Right lobe of liver (tissue), 6 donors: ENCODE measurements at regions not wholly inside any gene's neighbourhood (a gene's known extent, or its start where the extent isn't known, plus 50 kb on each side); places are given as distances from the start of the nearest gene placed in this dataset.
A peak's percentile ranks its signal among the peaks of the same experiment; 100 is the strongest.

Experiments used
- ATAC-seq, 4 donors: fragments of 200-7000 bp; cut with Tn5 transposase; one replicate each; pipeline ENCODE4 v1.9.1; 2020; ENCODE audit warnings: mild to moderate bottlenecking in 4 of 4, moderate library complexity in 4 of 4
- DNase-seq, 3 donors: peaks; one replicate each; pipeline ENCODE4 v3.0.0-alpha.2; 2020
- H3K27ac ChIP-seq, 3 donors: fragments of 200-600 bp; one replicate each; pipeline ENCODE4 v1.8.0; 2022
- H3K27me3 ChIP-seq, 2 donors: fragments of 200-600 bp; one replicate each; pipeline ENCODE4 v1.8.0; 2022
- H3K36me3 ChIP-seq, 4 donors: fragments of 200-600 bp; sonication (generic) in 1 of 4; one replicate each; pipeline versions ENCODE4 v1.5.1 to v1.8.0; 2017 to 2022; ENCODE audit warnings: control low read depth in 1 of 4
- H3K4me1 ChIP-seq, 4 donors: fragments of 200-600 bp; sonication (generic) in 1 of 4; one replicate each; pipeline versions ENCODE4 v1.5.1 to v1.8.0; 2017 to 2022; ENCODE audit warnings: control low read depth in 1 of 4
- H3K4me3 ChIP-seq, 3 donors: fragments of 200-600 bp; one replicate each; pipeline ENCODE4 v1.8.0; 2022
- H3K9me3 ChIP-seq, 4 donors: fragments of 200-600 bp; sonication (generic) in 1 of 4; one replicate each; pipeline versions ENCODE4 v1.5.1 to v1.8.0; 2017 to 2022; ENCODE audit warnings: control low read depth in 1 of 4
- CTCF ChIP-seq, 4 donors: fragments of 200-600 bp in 3 of 4; fragments of 450-650 bp in 1 of 4; IDR thresholded peaks; one replicate each; pipeline versions ENCODE4 v1.5.1 to v1.8.0; 2016 to 2022; ENCODE audit warnings: antibody characterized with exemption in 4 of 4, mild to moderate bottlenecking in 2 of 4
- POLR2A ChIP-seq: fragments of 450-650 bp; IDR thresholded peaks from one replicate; pipeline ENCODE4 v1.6.1; 2017; ENCODE audit warnings: antibody characterized with exemption, mild to moderate bottlenecking
- WGBS: methylation state at CpG from one replicate; pipeline ENCODE4 v1.1.6; 2018; ENCODE audit warnings: low coverage, low lambda C conversion rate; ENCODE audit not compliant: insufficient coverage; ENCODE audit errors: missing lambda C conversion rate; 5-methylcytosine and 5-hydroxymethylcytosine counted together
- intact Hi-C, 2 donors: fragments of 100-400 bp; cut with DNase I; formaldehyde crosslinking; loops; one replicate each; pipeline versions ENCODE4 v1.11.2 to v1.14.1; 2022
- donor health status: DM: no; HTN: yes; CAD: no.
- donor health status: DM: no; HTN: no; CAD: no.
- donor health status: DM: no; HTN: no; CAD: no.
- donor health status: DM: no; HTN: yes; CAD: no.
- donor health status: DM: no; HTN: yes; CAD: no.

GRCh38 chrX:10897768-10898167, 213.4 kb upstream of the HCCS start:
- Histone ChIP-seq H3K27ac (no peak overlapping the region), H3K4me1 (peaks cover 0 to 4% (median 2%) of the 10 kb centered on the region in 4 donors), H3K27me3 (no peaks in the 10 kb centered on the region), H3K36me3 (no peaks in the 10 kb centered on the region), H3K9me3 (no peaks in the 10 kb centered on the region), H3K4me3 (no peak overlapping the region)
- DNase-seq (no peak), ATAC-seq (no peak)
- WGBS: 73% methylated on average over 7 of the region's 9 CpGs
- intact Hi-C loops: no loop called here
- TF ChIP-seq POLR2A (no peak), CTCF (IDR thresholded peaks at IDR 0.05) (no peak)

- no peaks in the 10 kb centered on the region for H3K27me3 ChIP-seq
- DNase-seq: no peak
- H3K36me3 ChIP-seq: no peaks in the 10 kb centered on the region
- 20% methylated on average over 4 of the region's 4 CpGs for WGBS
- no peak for TF ChIP-seq POLR2A
- TF ChIP-seq CTCF (IDR thresholded peaks at IDR 0.05): no peak
- intact Hi-C loops: no loop called here
- peak; percentile 83 to 95 (median 88) for ATAC-seq
- H3K27ac ChIP-seq: peak overlapping the region in 1 of 3 donors; percentile 17
- no peaks in the 10 kb centered on the region for H3K9me3 ChIP-seq
- peaks cover 0 to 4% (median 2%) of the 10 kb centered on the region in 4 donors for H3K4me1 ChIP-seq
- H3K4me3 ChIP-seq: peak overlapping the region in 1 of 3 donors; percentile 1
These were observed 210.4 kb upstream of the HCCS start for GRCh38 chrX:10900585-10901289.

- ATAC-seq: no peak
- WGBS: 14% methylated on average over 1 of the region's 1 CpG
- DNase-seq: no peak
- intact Hi-C loops: no loop called here
- TF ChIP-seq POLR2A (no peak), CTCF (IDR thresholded peaks at IDR 0.05) (no peak)
- peaks cover 0 to 4% (median 2%) of the 10 kb centered on the region in 4 donors for H3K4me1 ChIP-seq
- H3K4me3 ChIP-seq: peak overlapping the region in 1 of 3 donors; percentile 1
- peaks cover 0 to 2% of the 10 kb centered on the region in 2 donors for H3K27me3 ChIP-seq
- H3K36me3 ChIP-seq: no peaks in the 10 kb centered on the region
- H3K9me3 ChIP-seq: no peaks in the 10 kb centered on the region
- H3K27ac ChIP-seq: no peak overlapping the region
These were observed 209.9 kb upstream of the HCCS start for GRCh38 chrX:10901290-10901633.

- peak in 1 of 4 donors; percentile 48 for ATAC-seq
- no peak overlapping the region for H3K27ac ChIP-seq
- DNase-seq: no peak
- TF ChIP-seq POLR2A (no peak), CTCF (IDR thresholded peaks at IDR 0.05) (no peak)
- intact Hi-C loops: no loop called here
- WGBS: 62% methylated on average over 1 of the region's 2 CpGs
- H3K4me3 ChIP-seq: no peak overlapping the region
- peaks cover 0 to 4% (median 2%) of the 10 kb centered on the region in 4 donors for H3K4me1 ChIP-seq
- H3K27me3 ChIP-seq: peaks cover 0 to 7% of the 10 kb centered on the region in 2 donors
- no peaks in the 10 kb centered on the region for H3K9me3 ChIP-seq
- H3K36me3 ChIP-seq: no peaks in the 10 kb centered on the region
These were observed 209.1 kb upstream of the HCCS start for GRCh38 chrX:10902001-10902400.
